ENCODE measurements at regions not wholly inside any gene's neighbourhood (a gene's known extent, or its start where the extent isn't known, plus 50 kb on each side); places are given as distances from the start of the nearest gene placed in this dataset.
A peak's percentile ranks its signal among the peaks of the same experiment; 100 is the strongest.

GRCh38 chr2:136557203-136557602 is 208.1 kb upstream of the THSD7B start:
- DNase-seq = no peak

GRCh38 chr2:136550181-136550580 is 215.2 kb upstream of the THSD7B start:
- no peak for DNase-seq

GRCh38 chr2:136539355-136539754 is 226.0 kb upstream of the THSD7B start:
- DNase-seq = no peak

- DNase-seq = no peak
Measured at GRCh38 chr2:136538489-136538888, 226.9 kb upstream of the THSD7B start.

- DNase-seq = no peak
Measured at GRCh38 chr2:136534811-136535210, 230.5 kb upstream of the THSD7B start.

GRCh38 chr2:136532171-136532570 is 233.2 kb upstream of the THSD7B start:
- DNase-seq = no peak

- no peak for DNase-seq
Measured at GRCh38 chr2:136531731-136532130, 233.6 kb upstream of the THSD7B start.

GRCh38 chr2:136530146-136530545 is 235.2 kb upstream of the THSD7B start:
- DNase-seq = no peak

- DNase-seq = peak in 1 of 5 experiments; percentile 21
Measured at GRCh38 chr2:136527560-136527959, 237.8 kb upstream of the THSD7B start.

- no peak for DNase-seq
Measured at GRCh38 chr2:136522724-136523123, 242.6 kb upstream of the THSD7B start.

GRCh38 chr2:136517716-136518115 is 247.6 kb upstream of the THSD7B start:
- DNase-seq = no peak

GRCh38 chr2:136510244-136510643 is 255.1 kb upstream of the THSD7B start:
- no peak for DNase-seq

GRCh38 chr2:136505462-136505861 is 259.9 kb upstream of the THSD7B start:
- no peak for DNase-seq

GRCh38 chr2:136502660-136503059 is 262.7 kb upstream of the THSD7B start:
- no peak for DNase-seq

- DNase-seq = no peak
Measured at GRCh38 chr2:136497709-136498108, 267.6 kb upstream of the THSD7B start.

GRCh38 chr2:136496966-136497365 is 268.4 kb upstream of the THSD7B start:
- DNase-seq = no peak

GRCh38 chr2:136495636-136496035 is 269.7 kb upstream of the THSD7B start:
- DNase-seq = no peak

GRCh38 chr2:136492901-136493300 is 272.4 kb upstream of the THSD7B start:
- no peak for DNase-seq

- no peak for DNase-seq
Measured at GRCh38 chr2:136490100-136490499, 275.2 kb upstream of the THSD7B start.

GRCh38 chr2:136487421-136487820 is 277.9 kb upstream of the THSD7B start:
- DNase-seq = no peak

GRCh38 chr2:136486115-136486514 is 279.2 kb upstream of the THSD7B start:
- DNase-seq = no peak

- DNase-seq = no peak
Measured at GRCh38 chr2:136482966-136483365, 282.4 kb upstream of the THSD7B start.

- no peak for DNase-seq
Measured at GRCh38 chr2:136482006-136482405, 283.3 kb upstream of the THSD7B start.

GRCh38 chr2:136479696-136480095 is 285.6 kb upstream of the THSD7B start:
- no peak for DNase-seq

- no peak for DNase-seq
Measured at GRCh38 chr2:136468799-136469369, 296.5 kb upstream of the THSD7B start.

Data from T-helper 2 cell (primary cell).